ENCODE measurements at regions not wholly inside any gene's neighbourhood (a gene's known extent, or its start where the extent isn't known, plus 50 kb on each side); places are given as distances from the start of the nearest gene placed in this dataset.

GRCh38 chr5:61254969-61255555, 77.0 kb upstream of the ZSWIM6 start:
- no peak for DNase-seq (ENCODE audit: low spot score)
- no peak for FAIRE-seq
- Histone ChIP-seq H4K20me1 (ENCODE audit: insufficient read depth, low read length) (no peaks in the 10 kb centered on the region; the same call in 1 of the 2 replicates), H3K4me1 (ENCODE audit: insufficient read depth, low read length) (no peaks in the 10 kb centered on the region), H3K9ac (ENCODE audit: insufficient read depth, low read depth, low read length) (no peak overlapping the region), H3K9me3 (ENCODE audit: low read length) (no peaks in the 10 kb centered on the region), H3K4me3 (replicated peaks in 1 of 3; ENCODE audit: insufficient read depth in 1 of 3, low read depth in 2 of 3, low read length in 3 of 3) (no peak overlapping the region), H3K36me3 (replicated peaks in 1 of 2; ENCODE audit: control insufficient read depth in 1 of 2, insufficient read depth in 2 of 2, low read length in 2 of 2) (no peaks in the 10 kb centered on the region), H3K27me3 (ENCODE audit: control insufficient read depth in 1 of 2, insufficient read depth in 2 of 2, low read length in 2 of 2) (peaks cover 1 to 34% of the 10 kb centered on the region in 2 experiments; a peak in 4 of 5 replicates), H3K27ac (ENCODE audit: extremely low read length, insufficient read depth, low read length) (no peak overlapping the region), H3K4me2 (ENCODE audit: low read depth, low read length) (no peak overlapping the region), H2AFZ (ENCODE audit: low read length) (no peak overlapping the region), H3K79me2 (ENCODE audit: insufficient read depth, low read length) (no peaks in the 10 kb centered on the region)
- no TSS peak for BruUV-seq (replicated peaks)
- ATAC-seq = no peak
- CTCF ChIA-PET (ENCODE audit: low intra/inter-chr PET ratio, low total read pairs) = no interaction called here
- WGBS (ENCODE audit: low lambda C conversion rate) = 23% methylated on average over 3 of the region's 3 CpGs
- in situ Hi-C loops (cut with HindIII; ENCODE audit: extremely low pct_ligation_motif_present, low pct_unique_long_range_greater_than_20kb) = no loop called here
- POLR2A ChIA-PET = no interaction called here
- intact Hi-C loops (cut with micrococcal nuclease; ENCODE audit: unreplicated experiment) = no loop called here
- TF ChIP-seq ZNF136 (CRISPR knock-in tag; IDR thresholded peaks at IDR 0.05; ENCODE audit: low read depth) (no peak), NONO (IDR thresholded peaks at IDR 0.05) (no peak), NONO (CRISPR knock-in tag; conservative IDR thresholded peaks at IDR 0.05) (no peak), CEBPZ (IDR thresholded peaks at IDR 0.05; ENCODE audit: low read length) (no peak), ZNF687 (CRISPR knock-in tag; IDR thresholded peaks at IDR 0.05) (no peak), YY1 (IDR thresholded peaks at IDR 0.05; ENCODE audit: insufficient read depth, insufficient replicate concordance, low read depth, low read length) (no peak), FLYWCH1 (CRISPR knock-in tag; IDR thresholded peaks at IDR 0.05) (no peak), HDAC1 (CRISPR knock-in tag; IDR thresholded peaks at IDR 0.05) (no peak), POLR2AphosphoS5 (IDR thresholded peaks at IDR 0.05; ENCODE audit: low read depth, low read length) (no peak), FOXA1 (IDR thresholded peaks at IDR 0.05) (no peak), FOXA1 (CRISPR knock-in tag; IDR thresholded peaks at IDR 0.05) (no peak), POGK (CRISPR knock-in tag; conservative IDR thresholded peaks at IDR 0.05) (no peak), LRRFIP1 (CRISPR knock-in tag; conservative IDR thresholded peaks at IDR 0.05) (no peak), POGZ (CRISPR knock-in tag; IDR thresholded peaks at IDR 0.05) (no peak)
